ENCODE measurements at regions not wholly inside any gene's neighbourhood (a gene's known extent, or its start where the extent isn't known, plus 50 kb on each side); places are given as distances from the start of the nearest gene placed in this dataset.

DNA sequence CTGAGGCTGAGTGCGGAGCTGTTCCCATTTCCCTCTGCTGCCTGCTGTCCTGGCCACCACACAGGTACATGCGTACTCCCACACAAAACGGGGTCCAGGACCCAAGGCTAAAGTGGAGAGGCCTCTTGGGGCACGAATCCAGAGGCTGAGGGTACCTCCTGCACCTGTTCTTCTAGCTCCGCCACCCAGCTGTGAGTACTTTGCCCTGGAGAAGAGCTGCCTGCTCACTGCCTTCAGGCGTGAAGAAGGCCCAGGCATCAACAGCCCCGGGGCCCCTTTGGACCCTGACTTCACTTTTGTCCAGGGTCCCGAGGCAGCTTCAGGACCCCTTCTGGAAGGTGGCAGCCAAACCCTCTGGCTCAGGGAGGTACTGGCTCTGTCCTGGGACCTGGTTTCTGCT, 88.6 kb downstream of the HIF1AN start:
- TF ChIP-seq EZH2 (IDR thresholded peaks at IDR 0.05; ENCODE audit: borderline replicate concordance, insufficient read depth, low read length, poor library complexity, severe bottlenecking), result no peak
- TF ChIP-seq, protein P1, sequence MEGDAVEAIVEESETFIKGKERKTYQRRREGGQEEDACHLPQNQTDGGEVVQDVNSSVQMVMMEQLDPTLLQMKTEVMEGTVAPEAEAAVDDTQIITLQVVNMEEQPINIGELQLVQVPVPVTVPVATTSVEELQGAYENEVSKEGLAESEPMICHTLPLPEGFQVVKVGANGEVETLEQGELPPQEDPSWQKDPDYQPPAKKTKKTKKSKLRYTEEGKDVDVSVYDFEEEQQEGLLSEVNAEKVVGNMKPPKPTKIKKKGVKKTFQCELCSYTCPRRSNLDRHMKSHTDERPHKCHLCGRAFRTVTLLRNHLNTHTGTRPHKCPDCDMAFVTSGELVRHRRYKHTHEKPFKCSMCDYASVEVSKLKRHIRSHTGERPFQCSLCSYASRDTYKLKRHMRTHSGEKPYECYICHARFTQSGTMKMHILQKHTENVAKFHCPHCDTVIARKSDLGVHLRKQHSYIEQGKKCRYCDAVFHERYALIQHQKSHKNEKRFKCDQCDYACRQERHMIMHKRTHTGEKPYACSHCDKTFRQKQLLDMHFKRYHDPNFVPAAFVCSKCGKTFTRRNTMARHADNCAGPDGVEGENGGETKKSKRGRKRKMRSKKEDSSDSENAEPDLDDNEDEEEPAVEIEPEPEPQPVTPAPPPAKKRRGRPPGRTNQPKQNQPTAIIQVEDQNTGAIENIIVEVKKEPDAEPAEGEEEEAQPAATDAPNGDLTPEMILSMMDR (IDR thresholded peaks at IDR 0.05; ENCODE audit: poor library complexity, severe bottlenecking), result no peak
- TF ChIP-seq, protein P2, sequence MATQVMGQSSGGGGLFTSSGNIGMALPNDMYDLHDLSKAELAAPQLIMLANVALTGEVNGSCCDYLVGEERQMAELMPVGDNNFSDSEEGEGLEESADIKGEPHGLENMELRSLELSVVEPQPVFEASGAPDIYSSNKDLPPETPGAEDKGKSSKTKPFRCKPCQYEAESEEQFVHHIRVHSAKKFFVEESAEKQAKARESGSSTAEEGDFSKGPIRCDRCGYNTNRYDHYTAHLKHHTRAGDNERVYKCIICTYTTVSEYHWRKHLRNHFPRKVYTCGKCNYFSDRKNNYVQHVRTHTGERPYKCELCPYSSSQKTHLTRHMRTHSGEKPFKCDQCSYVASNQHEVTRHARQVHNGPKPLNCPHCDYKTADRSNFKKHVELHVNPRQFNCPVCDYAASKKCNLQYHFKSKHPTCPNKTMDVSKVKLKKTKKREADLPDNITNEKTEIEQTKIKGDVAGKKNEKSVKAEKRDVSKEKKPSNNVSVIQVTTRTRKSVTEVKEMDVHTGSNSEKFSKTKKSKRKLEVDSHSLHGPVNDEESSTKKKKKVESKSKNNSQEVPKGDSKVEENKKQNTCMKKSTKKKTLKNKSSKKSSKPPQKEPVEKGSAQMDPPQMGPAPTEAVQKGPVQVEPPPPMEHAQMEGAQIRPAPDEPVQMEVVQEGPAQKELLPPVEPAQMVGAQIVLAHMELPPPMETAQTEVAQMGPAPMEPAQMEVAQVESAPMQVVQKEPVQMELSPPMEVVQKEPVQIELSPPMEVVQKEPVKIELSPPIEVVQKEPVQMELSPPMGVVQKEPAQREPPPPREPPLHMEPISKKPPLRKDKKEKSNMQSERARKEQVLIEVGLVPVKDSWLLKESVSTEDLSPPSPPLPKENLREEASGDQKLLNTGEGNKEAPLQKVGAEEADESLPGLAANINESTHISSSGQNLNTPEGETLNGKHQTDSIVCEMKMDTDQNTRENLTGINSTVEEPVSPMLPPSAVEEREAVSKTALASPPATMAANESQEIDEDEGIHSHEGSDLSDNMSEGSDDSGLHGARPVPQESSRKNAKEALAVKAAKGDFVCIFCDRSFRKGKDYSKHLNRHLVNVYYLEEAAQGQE (IDR thresholded peaks at IDR 0.05; ENCODE audit: borderline replicate concordance), result no peak
- no peak for TF ChIP-seq EP300 (conservative IDR thresholded peaks at IDR 0.05; ENCODE audit: poor library complexity, severe bottlenecking)
- TF ChIP-seq POLR2AphosphoS5 (IDR thresholded peaks at IDR 0.05), result no peak
- TF ChIP-seq TAF1 (IDR thresholded peaks at IDR 0.05; ENCODE audit: low read depth), result no peak

Data from neural cell (in vitro differentiated cells).